ENCODE measurements at regions not wholly inside any gene's neighbourhood (a gene's known extent, or its start where the extent isn't known, plus 50 kb on each side); places are given as distances from the start of the nearest gene placed in this dataset.
"Not testable (repeated sequence)": the region's sequence is repeated elsewhere in the genome, so short reads cannot be mapped to it uniquely, and the experiment has no call there.

- Histone ChIP-seq H3K9me3 (ENCODE audit: low read length) (no peaks in the 10 kb centered on the region), H3K4me1 (ENCODE audit: insufficient read depth, low read length) (no peaks in the 10 kb centered on the region), H3K36me3 (ENCODE audit: insufficient read depth, low read length) (no peaks in the 10 kb centered on the region), H3K27ac (ENCODE audit: low read depth, low read length) (no peak overlapping the region), H3K4me3 (ENCODE audit: low read length) (no peak overlapping the region), H3K27me3 (ENCODE audit: insufficient read depth, low read length, poor library complexity, severe bottlenecking) (no peaks in the 10 kb centered on the region)
- H3K4me1 Mint-ChIP-seq, result no peaks in the 10 kb centered on the region
- POLR2A ChIA-PET, result no interaction called here
- no peak for DNase-seq
- peaks cover 0 to 12% (median 3%) of the 10 kb centered on the region in 5 donors for H3K9me3 Mint-ChIP-seq
- no peaks in the 10 kb centered on the region for H3K36me3 Mint-ChIP-seq
- H3K4me3 Mint-ChIP-seq, result no peak overlapping the region
- CTCF ChIA-PET, result no interaction called here
- peaks cover 0 to 2% of the 10 kb centered on the region in 2 donors for H3K27me3 Mint-ChIP-seq
- H3K27ac Mint-ChIP-seq, result no peak overlapping the region
Measured at GRCh38 chr18:52152036-52152435, 188.0 kb upstream of the DCC start.

- CTCF ChIA-PET, result no interaction called here
- Histone ChIP-seq H3K4me3 (ENCODE audit: low read length) (no peak overlapping the region), H3K27ac (ENCODE audit: low read depth, low read length) (no peak overlapping the region), H3K9me3 (ENCODE audit: low read length) (no peaks in the 10 kb centered on the region), H3K36me3 (ENCODE audit: insufficient read depth, low read length) (no peaks in the 10 kb centered on the region), H3K4me1 (ENCODE audit: insufficient read depth, low read length) (no peaks in the 10 kb centered on the region), H3K27me3 (ENCODE audit: insufficient read depth, low read length, poor library complexity, severe bottlenecking) (no peaks in the 10 kb centered on the region)
- H3K4me3 Mint-ChIP-seq, result no peak overlapping the region
- POLR2A ChIA-PET, result no interaction called here
- H3K27ac Mint-ChIP-seq, result no peak overlapping the region
- H3K27me3 Mint-ChIP-seq, result no peaks in the 10 kb centered on the region
- H3K9me3 Mint-ChIP-seq, result peaks cover 0 to 5% (median 0%) of the 10 kb centered on the region in 5 donors
- H3K4me1 Mint-ChIP-seq, result no peaks in the 10 kb centered on the region
- no peak for DNase-seq
- no peaks in the 10 kb centered on the region for H3K36me3 Mint-ChIP-seq
Measured at GRCh38 chr18:52156166-52156565, 183.8 kb upstream of the DCC start.

- DNase-seq, result no peak
- POLR2A ChIA-PET, result no interaction called here
- no peak overlapping the region for H3K27ac Mint-ChIP-seq
- H3K4me3 Mint-ChIP-seq, result no peak overlapping the region
- H3K27me3 ChIP-seq (ENCODE audit: insufficient read depth, low read length, poor library complexity, severe bottlenecking), result no peaks in the 10 kb centered on the region
- peaks cover 0 to 11% (median 6%) of the 10 kb centered on the region in 5 donors for H3K9me3 Mint-ChIP-seq
- no peaks in the 10 kb centered on the region for H3K9me3 ChIP-seq (ENCODE audit: low read length)
- H3K36me3 Mint-ChIP-seq, result no peaks in the 10 kb centered on the region
- H3K4me1 Mint-ChIP-seq, result no peaks in the 10 kb centered on the region
- no peaks in the 10 kb centered on the region for H3K27me3 Mint-ChIP-seq
- CTCF ChIA-PET, result no interaction called here
- H3K27ac ChIP-seq (ENCODE audit: low read depth, low read length), result no peak overlapping the region
- H3K36me3 ChIP-seq (ENCODE audit: insufficient read depth, low read length), result no peaks in the 10 kb centered on the region
- no peaks in the 10 kb centered on the region for H3K4me1 ChIP-seq (ENCODE audit: insufficient read depth, low read length)
- no peak overlapping the region for H3K4me3 ChIP-seq (ENCODE audit: low read length)
Measured at GRCh38 chr18:52160636-52161035, 179.4 kb upstream of the DCC start.

DNA sequence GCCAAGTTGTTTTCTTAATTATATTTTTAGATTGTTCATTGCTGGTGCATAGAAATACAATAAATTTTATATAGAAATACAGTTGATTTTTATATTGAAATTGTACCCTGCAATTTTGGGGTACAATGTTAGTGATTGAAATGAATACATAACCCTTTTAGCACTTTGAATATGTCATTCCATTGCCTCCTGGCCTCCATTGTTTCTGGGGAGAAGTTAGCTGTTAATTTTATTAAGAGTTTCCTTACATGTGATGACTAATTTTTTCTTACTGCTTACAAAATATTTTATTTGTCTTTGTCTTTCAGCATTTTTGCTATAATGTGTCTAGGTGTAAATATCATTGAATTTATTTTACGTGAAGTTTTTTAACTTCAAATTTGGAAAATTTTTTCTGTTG, 176.5 kb upstream of the DCC start:
- Histone ChIP-seq H3K27me3 (ENCODE audit: insufficient read depth, low read length, poor library complexity, severe bottlenecking) (no peaks in the 10 kb centered on the region), H3K9me3 (ENCODE audit: low read length) (no peaks in the 10 kb centered on the region), H3K36me3 (ENCODE audit: insufficient read depth, low read length) (no peaks in the 10 kb centered on the region), H3K4me1 (ENCODE audit: insufficient read depth, low read length) (no peaks in the 10 kb centered on the region), H3K4me3 (ENCODE audit: low read length) (no peak overlapping the region), H3K27ac (ENCODE audit: low read depth, low read length) (no peak overlapping the region)
- ChIA-PET POLR2A (no interaction called here), CTCF (no interaction called here)
- no peak for DNase-seq
- Mint-ChIP-seq H3K27ac (no peak overlapping the region), H3K27me3 (no peaks in the 10 kb centered on the region), H3K4me3 (no peak overlapping the region), H3K9me3 (peaks cover 0 to 11% (median 6%) of the 10 kb centered on the region in 5 donors), H3K36me3 (no peaks in the 10 kb centered on the region), H3K4me1 (no peaks in the 10 kb centered on the region)

DNA sequence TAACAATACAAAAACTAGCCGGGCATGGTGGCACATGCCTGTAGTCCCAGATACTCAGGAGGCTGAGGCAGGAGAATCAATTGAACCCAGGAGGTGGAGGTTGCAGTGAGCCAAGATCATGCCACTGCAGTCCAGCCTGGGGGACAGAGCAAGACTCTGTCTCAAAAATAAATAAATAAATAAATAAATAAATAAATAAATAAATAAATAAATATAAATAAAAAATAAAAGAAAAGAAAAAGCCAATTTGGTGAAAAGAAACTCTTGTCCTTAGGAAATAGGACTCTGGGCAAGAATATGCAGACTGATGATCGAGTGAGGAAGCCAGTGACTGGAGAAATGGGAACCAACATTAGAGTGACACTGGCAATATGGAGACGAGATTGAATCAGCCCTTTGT, 171.9 kb upstream of the DCC start:
- POLR2A ChIA-PET; H3K36me3 ChIP-seq (ENCODE audit: insufficient read depth, low read length); H3K4me1 ChIP-seq (ENCODE audit: insufficient read depth, low read length); H3K9me3 Mint-ChIP-seq; H3K27me3 Mint-ChIP-seq; H3K27ac ChIP-seq (ENCODE audit: low read depth, low read length); H3K4me1 Mint-ChIP-seq; H3K9me3 ChIP-seq (ENCODE audit: low read length); DNase-seq; H3K4me3 ChIP-seq (ENCODE audit: low read length); H3K27me3 ChIP-seq (ENCODE audit: insufficient read depth, low read length, poor library complexity, severe bottlenecking); H3K27ac Mint-ChIP-seq; H3K36me3 Mint-ChIP-seq; CTCF ChIA-PET; H3K4me3 Mint-ChIP-seq: not testable (repeated sequence)

- CTCF ChIA-PET, result no interaction called here
- H3K27me3 Mint-ChIP-seq, result no peaks in the 10 kb centered on the region
- Histone ChIP-seq H3K4me1 (ENCODE audit: insufficient read depth, low read length) (no peaks in the 10 kb centered on the region), H3K36me3 (ENCODE audit: insufficient read depth, low read length) (no peaks in the 10 kb centered on the region), H3K27ac (ENCODE audit: low read depth, low read length) (no peak overlapping the region), H3K9me3 (ENCODE audit: low read length) (no peaks in the 10 kb centered on the region), H3K27me3 (ENCODE audit: insufficient read depth, low read length, poor library complexity, severe bottlenecking) (no peaks in the 10 kb centered on the region), H3K4me3 (ENCODE audit: low read length) (no peak overlapping the region)
- no peak overlapping the region for H3K27ac Mint-ChIP-seq
- DNase-seq, result no peak
- peaks cover 0 to 5% (median 2%) of the 10 kb centered on the region in 5 donors for H3K9me3 Mint-ChIP-seq
- POLR2A ChIA-PET, result no interaction called here
- no peaks in the 10 kb centered on the region for H3K4me1 Mint-ChIP-seq
- no peak overlapping the region for H3K4me3 Mint-ChIP-seq
- H3K36me3 Mint-ChIP-seq, result no peaks in the 10 kb centered on the region
Measured at GRCh38 chr18:52174220-52174619, 165.8 kb upstream of the DCC start.

GRCh38 chr18:52175406-52175805, 164.6 kb upstream of the DCC start:
- H3K27me3 Mint-ChIP-seq, result no peaks in the 10 kb centered on the region
- Histone ChIP-seq H3K9me3 (ENCODE audit: low read length) (no peaks in the 10 kb centered on the region), H3K4me1 (ENCODE audit: insufficient read depth, low read length) (no peaks in the 10 kb centered on the region), H3K4me3 (ENCODE audit: low read length) (no peak overlapping the region), H3K36me3 (ENCODE audit: insufficient read depth, low read length) (no peaks in the 10 kb centered on the region), H3K27ac (ENCODE audit: low read depth, low read length) (no peak overlapping the region), H3K27me3 (ENCODE audit: insufficient read depth, low read length, poor library complexity, severe bottlenecking) (no peaks in the 10 kb centered on the region)
- no peaks in the 10 kb centered on the region for H3K4me1 Mint-ChIP-seq
- no peaks in the 10 kb centered on the region for H3K36me3 Mint-ChIP-seq
- ChIA-PET POLR2A (no interaction called here), CTCF (no interaction called here)
- peak overlapping the region in 1 of 7 donors; percentile 54 for H3K4me3 Mint-ChIP-seq
- DNase-seq, result no peak
- H3K9me3 Mint-ChIP-seq, result peaks cover 0 to 5% (median 4%) of the 10 kb centered on the region in 5 donors
- peak overlapping the region in 1 of 8 donors; percentile 3 for H3K27ac Mint-ChIP-seq

DNA sequence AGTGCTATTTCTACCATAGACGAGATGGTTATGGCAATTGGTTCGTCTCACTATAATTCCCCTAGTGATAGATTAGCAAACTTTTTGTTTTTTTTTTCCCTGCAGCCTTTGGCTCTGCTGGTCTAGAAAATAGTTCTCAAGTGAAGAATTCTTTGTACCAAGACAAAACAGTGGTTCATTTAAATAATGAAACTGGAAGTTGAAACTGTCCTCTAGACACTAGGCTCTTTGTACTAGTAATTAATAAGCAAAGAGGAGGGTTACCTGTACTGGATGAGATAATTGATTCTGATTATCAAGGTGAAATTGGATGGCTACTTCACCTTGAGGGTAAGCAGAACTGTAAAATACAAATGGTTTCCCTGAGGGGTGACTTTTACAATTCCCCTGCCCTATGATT, 156.9 kb upstream of the DCC start:
- Mint-ChIP-seq H3K27ac (no peak overlapping the region), H3K4me3 (no peak overlapping the region), H3K27me3 (peaks cover 0 to 2% of the 10 kb centered on the region in 2 donors), H3K36me3 (no peaks in the 10 kb centered on the region), H3K9me3 (peaks cover 0 to 17% (median 11%) of the 10 kb centered on the region in 5 donors), H3K4me1 (no peaks in the 10 kb centered on the region)
- POLR2A ChIA-PET, result no interaction called here
- no peaks in the 10 kb centered on the region for H3K27me3 ChIP-seq (ENCODE audit: insufficient read depth, low read length, poor library complexity, severe bottlenecking)
- H3K9me3 ChIP-seq (ENCODE audit: low read length), result no peaks in the 10 kb centered on the region
- CTCF ChIA-PET, result no interaction called here
- no peaks in the 10 kb centered on the region for H3K36me3 ChIP-seq (ENCODE audit: insufficient read depth, low read length)
- DNase-seq, result no peak
- no peak overlapping the region for H3K4me3 ChIP-seq (ENCODE audit: low read length)
- no peak overlapping the region for H3K27ac ChIP-seq (ENCODE audit: low read depth, low read length)
- H3K4me1 ChIP-seq (ENCODE audit: insufficient read depth, low read length), result no peaks in the 10 kb centered on the region

DNA sequence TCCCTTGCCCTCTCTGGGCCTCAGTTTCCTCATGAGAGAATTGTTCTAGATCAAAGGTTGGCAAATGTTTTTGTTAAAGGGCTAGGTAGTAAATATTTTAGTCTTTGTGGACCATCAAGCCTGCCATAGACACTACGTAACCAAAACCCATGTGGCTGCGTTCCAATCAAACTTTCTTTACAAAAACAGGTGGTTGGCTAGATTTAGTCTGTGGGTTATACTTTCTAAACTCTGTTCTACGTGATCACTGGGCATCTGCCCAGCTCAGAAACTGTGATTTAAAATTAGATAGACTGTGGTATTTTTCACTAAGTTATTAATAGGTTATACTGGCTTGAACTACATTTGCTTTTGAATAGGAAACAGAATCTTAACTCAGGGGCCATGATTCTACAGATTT, 149.8 kb upstream of the DCC start:
- H3K4me3 ChIP-seq (ENCODE audit: low read length), result no peak overlapping the region
- Mint-ChIP-seq H3K36me3 (no peaks in the 10 kb centered on the region), H3K9me3 (peaks cover 0 to 12% (median 6%) of the 10 kb centered on the region in 5 donors), H3K27me3 (peaks cover 0 to 2% of the 10 kb centered on the region in 2 donors), H3K27ac (no peak overlapping the region), H3K4me3 (no peak overlapping the region), H3K4me1 (no peaks in the 10 kb centered on the region)
- ChIA-PET POLR2A (no interaction called here), CTCF (no interaction called here)
- no peaks in the 10 kb centered on the region for H3K27me3 ChIP-seq (ENCODE audit: insufficient read depth, low read length, poor library complexity, severe bottlenecking)
- H3K27ac ChIP-seq (ENCODE audit: low read depth, low read length), result no peak overlapping the region
- no peaks in the 10 kb centered on the region for H3K9me3 ChIP-seq (ENCODE audit: low read length)
- no peaks in the 10 kb centered on the region for H3K36me3 ChIP-seq (ENCODE audit: insufficient read depth, low read length)
- no peaks in the 10 kb centered on the region for H3K4me1 ChIP-seq (ENCODE audit: insufficient read depth, low read length)
- no peak for DNase-seq
